Endothelial cell (in vitro differentiated cells): ENCODE measurements at regions not wholly inside any gene's neighbourhood (a gene's known extent, or its start where the extent isn't known, plus 50 kb on each side); places are given as distances from the start of the nearest gene placed in this dataset.

ENCODE experiments used
- DNase-seq: peaks from one replicate; pipeline ENCODE4 v3.0.0; 2021; ENCODE audit warnings: low spot score
- H3K27ac Mint-ChIP-seq: one replicate; pipeline ENCODE4 v1.8.0; 2021; ENCODE audit warnings: mixed read lengths, inconsistent platforms; ENCODE audit not compliant: unreplicated experiment
- H3K27me3 Mint-ChIP-seq: one replicate; pipeline ENCODE4 v1.8.0; 2021; ENCODE audit warnings: mild to moderate bottlenecking, moderate library complexity, mixed read lengths, inconsistent platforms; ENCODE audit not compliant: unreplicated experiment
- H3K36me3 Mint-ChIP-seq: one replicate; pipeline ENCODE4 v1.8.0; 2021; ENCODE audit warnings: mild to moderate bottlenecking, low read depth, mixed read lengths, inconsistent platforms; ENCODE audit not compliant: unreplicated experiment
- H3K4me1 Mint-ChIP-seq: one replicate; pipeline ENCODE4 v1.8.0; 2021; ENCODE audit warnings: mild to moderate bottlenecking, mixed read lengths, inconsistent platforms; ENCODE audit not compliant: unreplicated experiment
- H3K4me3 Mint-ChIP-seq: one replicate; pipeline ENCODE4 v1.8.0; 2021; ENCODE audit warnings: mild to moderate bottlenecking, mixed read lengths, inconsistent platforms; ENCODE audit not compliant: unreplicated experiment
- H3K9me3 Mint-ChIP-seq: one replicate; pipeline ENCODE4 v1.8.0; 2021; ENCODE audit warnings: mixed read lengths, inconsistent platforms; ENCODE audit not compliant: unreplicated experiment
- TF ChIP-seq, protein P1 (sequence below): fragments of 200-600 bp; sonication (generic); IDR thresholded peaks from one replicate; pipeline ENCODE4 v1.5.0; 2021; ENCODE audit warnings: antibody characterized with exemption; ENCODE audit not compliant: unreplicated experiment

DNA sequence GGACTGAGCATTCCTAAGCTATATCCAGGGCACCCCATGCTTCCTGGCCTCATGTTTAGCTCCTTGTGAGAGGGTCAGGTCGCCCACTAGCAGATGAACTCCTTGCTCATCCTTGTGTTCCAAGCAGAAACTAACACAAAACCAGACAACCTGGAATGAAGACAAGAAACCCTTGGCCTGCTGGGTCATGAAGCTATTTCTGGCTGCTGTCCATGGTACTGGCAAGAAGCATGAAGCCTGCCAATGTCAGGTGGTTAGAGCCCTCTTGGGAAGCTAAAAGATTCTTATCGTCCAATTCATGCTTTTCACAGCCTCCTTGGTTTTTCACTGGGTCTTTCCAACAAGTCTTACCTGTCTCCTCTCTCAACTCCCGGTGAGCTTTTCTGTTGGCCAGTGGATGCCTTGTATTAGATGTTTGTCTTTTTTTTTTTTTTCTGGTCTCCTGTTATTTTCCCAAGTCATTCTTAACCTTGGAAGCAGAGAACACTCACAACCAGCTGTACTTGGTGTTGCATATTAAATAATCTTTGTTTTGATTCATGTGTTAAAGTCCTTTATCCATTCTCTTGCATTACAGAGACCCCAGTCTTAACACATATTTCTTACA lies 180.3 kb downstream of the ANKRD60 start:
- H3K27ac Mint-ChIP-seq, result no peak overlapping the region
- peak; percentile 51 for DNase-seq
- H3K4me3 Mint-ChIP-seq, result no peak overlapping the region
- H3K4me1 Mint-ChIP-seq, result peaks cover 25% of the 10 kb centered on the region
- TF ChIP-seq, protein P1, sequence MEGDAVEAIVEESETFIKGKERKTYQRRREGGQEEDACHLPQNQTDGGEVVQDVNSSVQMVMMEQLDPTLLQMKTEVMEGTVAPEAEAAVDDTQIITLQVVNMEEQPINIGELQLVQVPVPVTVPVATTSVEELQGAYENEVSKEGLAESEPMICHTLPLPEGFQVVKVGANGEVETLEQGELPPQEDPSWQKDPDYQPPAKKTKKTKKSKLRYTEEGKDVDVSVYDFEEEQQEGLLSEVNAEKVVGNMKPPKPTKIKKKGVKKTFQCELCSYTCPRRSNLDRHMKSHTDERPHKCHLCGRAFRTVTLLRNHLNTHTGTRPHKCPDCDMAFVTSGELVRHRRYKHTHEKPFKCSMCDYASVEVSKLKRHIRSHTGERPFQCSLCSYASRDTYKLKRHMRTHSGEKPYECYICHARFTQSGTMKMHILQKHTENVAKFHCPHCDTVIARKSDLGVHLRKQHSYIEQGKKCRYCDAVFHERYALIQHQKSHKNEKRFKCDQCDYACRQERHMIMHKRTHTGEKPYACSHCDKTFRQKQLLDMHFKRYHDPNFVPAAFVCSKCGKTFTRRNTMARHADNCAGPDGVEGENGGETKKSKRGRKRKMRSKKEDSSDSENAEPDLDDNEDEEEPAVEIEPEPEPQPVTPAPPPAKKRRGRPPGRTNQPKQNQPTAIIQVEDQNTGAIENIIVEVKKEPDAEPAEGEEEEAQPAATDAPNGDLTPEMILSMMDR, result no peak
- no peaks in the 10 kb centered on the region for H3K36me3 Mint-ChIP-seq
- H3K9me3 Mint-ChIP-seq, result no peaks in the 10 kb centered on the region
- peaks cover 8% of the 10 kb centered on the region for H3K27me3 Mint-ChIP-seq

DNA sequence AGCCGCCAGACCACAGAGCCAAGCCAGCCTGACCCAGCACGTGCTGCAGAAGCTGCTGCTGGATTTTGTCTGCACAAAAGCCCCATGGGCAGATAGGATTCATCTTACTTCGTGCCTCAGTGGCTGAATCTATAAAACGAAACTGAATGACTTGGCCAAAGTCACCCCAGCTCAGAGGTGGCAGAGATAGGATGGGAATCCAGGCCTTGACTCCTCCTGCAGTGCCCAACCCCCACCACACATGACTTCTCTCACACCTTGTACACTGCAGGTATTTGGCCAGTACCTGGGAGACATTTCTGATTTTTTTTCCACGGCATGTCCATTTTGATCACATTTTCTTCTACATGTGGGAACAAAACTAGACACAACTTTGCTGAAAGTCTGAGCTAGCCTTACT lies 182.1 kb downstream of the ANKRD60 start:
- H3K4me3 Mint-ChIP-seq, result no peak overlapping the region
- H3K36me3 Mint-ChIP-seq, result no peaks in the 10 kb centered on the region
- no peaks in the 10 kb centered on the region for H3K9me3 Mint-ChIP-seq
- H3K4me1 Mint-ChIP-seq, result peaks cover 29% of the 10 kb centered on the region
- peaks cover 9% of the 10 kb centered on the region for H3K27me3 Mint-ChIP-seq
- TF ChIP-seq, protein P1, result no peak
- H3K27ac Mint-ChIP-seq, result no peak overlapping the region
- DNase-seq, result no peak

DNA sequence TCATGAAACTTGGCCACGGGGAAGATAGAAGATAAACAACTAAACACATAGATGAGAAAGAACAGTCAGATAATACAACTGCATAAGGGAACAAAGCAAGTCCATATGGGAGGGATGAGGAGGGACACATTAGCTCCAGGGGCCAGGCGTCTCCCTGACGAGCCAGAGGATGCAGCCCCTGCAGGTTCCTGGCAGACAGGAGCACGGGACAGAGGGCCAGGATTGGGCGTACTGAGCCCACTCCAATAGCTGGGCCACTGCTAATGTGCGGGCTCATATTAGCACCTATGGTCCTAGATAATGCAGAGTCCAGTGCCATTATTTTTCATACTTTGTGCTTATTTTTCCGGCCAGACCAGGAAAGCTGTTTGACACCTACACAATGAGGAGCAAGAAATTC lies 182.9 kb downstream of the ANKRD60 start:
- TF ChIP-seq, protein P1, result no peak
- H3K9me3 Mint-ChIP-seq, result no peaks in the 10 kb centered on the region

DNA sequence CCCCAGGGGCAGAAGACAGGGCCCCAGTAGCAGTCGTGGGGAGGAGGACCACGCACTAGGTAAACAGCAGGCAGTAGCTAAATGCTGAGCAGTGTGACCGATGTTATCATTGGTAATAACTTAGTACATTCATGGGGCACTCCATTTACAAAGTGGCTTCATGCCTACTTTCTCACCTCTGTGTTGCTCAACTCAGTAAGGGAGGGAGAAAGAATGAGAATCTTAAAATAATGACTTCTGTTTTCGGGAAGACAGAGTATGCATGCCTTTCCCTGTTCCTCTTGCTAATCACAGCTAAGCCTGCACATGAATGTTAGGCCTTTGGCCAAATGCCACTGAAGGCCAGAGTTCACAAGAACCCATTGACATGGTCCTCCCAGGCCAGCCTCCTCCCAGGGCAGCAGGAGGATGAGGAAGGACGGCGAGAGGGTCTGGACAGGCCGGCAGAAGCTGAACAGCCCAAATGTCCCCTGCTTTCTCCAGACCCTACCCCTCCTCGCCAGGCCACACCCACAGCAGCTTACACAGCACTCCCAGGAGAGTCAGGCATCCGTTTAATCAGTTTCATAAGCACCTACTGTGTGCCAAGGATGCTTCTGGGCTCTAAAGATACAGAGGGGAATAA lies 183.4 kb downstream of the ANKRD60 start:
- H3K4me1 Mint-ChIP-seq, result peaks cover 29% of the 10 kb centered on the region
- H3K4me3 Mint-ChIP-seq, result no peak overlapping the region
- H3K9me3 Mint-ChIP-seq, result no peaks in the 10 kb centered on the region
- TF ChIP-seq, protein P1, result no peak
- H3K27me3 Mint-ChIP-seq, result peaks cover 9% of the 10 kb centered on the region
- H3K36me3 Mint-ChIP-seq, result no peaks in the 10 kb centered on the region
- no peak for DNase-seq
- no peak overlapping the region for H3K27ac Mint-ChIP-seq

More for the DNA sequence above, 182.9 kb downstream of the ANKRD60 start:
- no peak overlapping the region for H3K27ac Mint-ChIP-seq
- H3K4me1 Mint-ChIP-seq, result peaks cover 29% of the 10 kb centered on the region
- H3K36me3 Mint-ChIP-seq, result no peaks in the 10 kb centered on the region
- no peak for DNase-seq
- H3K27me3 Mint-ChIP-seq, result peaks cover 9% of the 10 kb centered on the region
- no peak overlapping the region for H3K4me3 Mint-ChIP-seq

DNA sequence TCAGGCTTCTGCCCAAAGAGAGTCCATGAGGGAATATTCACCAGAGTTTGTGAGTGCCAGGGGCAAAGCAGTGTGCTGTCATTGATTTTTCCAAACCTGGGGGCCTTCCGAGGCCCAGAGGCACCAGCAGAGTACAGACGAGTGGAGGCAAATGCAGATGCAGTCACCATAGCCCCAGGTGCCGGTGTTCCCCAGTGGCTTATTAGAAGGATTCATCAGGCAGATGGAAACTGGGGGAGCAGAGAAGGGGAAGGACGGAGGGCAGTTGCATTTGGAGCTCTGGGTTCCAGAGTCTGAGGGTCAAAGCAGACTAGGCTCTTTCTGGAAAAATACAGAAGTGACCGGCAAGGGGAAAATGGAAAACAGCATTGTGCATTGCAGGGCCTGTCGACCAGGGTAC lies 184.2 kb downstream of the ANKRD60 start:
- no peaks in the 10 kb centered on the region for H3K36me3 Mint-ChIP-seq
- no peak overlapping the region for H3K27ac Mint-ChIP-seq
- H3K4me1 Mint-ChIP-seq, result peaks cover 31% of the 10 kb centered on the region
- TF ChIP-seq, protein P1, result no peak
- H3K9me3 Mint-ChIP-seq, result no peaks in the 10 kb centered on the region
- DNase-seq, result no peak
- H3K4me3 Mint-ChIP-seq, result no peak overlapping the region
- peaks cover 9% of the 10 kb centered on the region for H3K27me3 Mint-ChIP-seq
